ENCODE measurements at regions not wholly inside any gene's neighbourhood (a gene's known extent, or its start where the extent isn't known, plus 50 kb on each side); places are given as distances from the start of the nearest gene placed in this dataset.

GRCh38 chr10:34869135-34869836, 54.2 kb upstream of the PARD3 start:
- Histone ChIP-seq H3K9me3 (no peaks in the 10 kb centered on the region), H3K4me3 (no peak overlapping the region), H3K27me3 (peaks cover 0 to 8% (median 0%) of the 10 kb centered on the region in 9 donors), H3K36me3 (no peaks in the 10 kb centered on the region), H3K4me1 (peaks cover 0 to 6% (median 0%) of the 10 kb centered on the region in 12 donors), H3K27ac (no peak overlapping the region)
- no peak for DNase-seq
- TF ChIP-seq POLR2A (IDR thresholded peaks at IDR 0.05), result no peak
- TF ChIP-seq, protein P1, sequence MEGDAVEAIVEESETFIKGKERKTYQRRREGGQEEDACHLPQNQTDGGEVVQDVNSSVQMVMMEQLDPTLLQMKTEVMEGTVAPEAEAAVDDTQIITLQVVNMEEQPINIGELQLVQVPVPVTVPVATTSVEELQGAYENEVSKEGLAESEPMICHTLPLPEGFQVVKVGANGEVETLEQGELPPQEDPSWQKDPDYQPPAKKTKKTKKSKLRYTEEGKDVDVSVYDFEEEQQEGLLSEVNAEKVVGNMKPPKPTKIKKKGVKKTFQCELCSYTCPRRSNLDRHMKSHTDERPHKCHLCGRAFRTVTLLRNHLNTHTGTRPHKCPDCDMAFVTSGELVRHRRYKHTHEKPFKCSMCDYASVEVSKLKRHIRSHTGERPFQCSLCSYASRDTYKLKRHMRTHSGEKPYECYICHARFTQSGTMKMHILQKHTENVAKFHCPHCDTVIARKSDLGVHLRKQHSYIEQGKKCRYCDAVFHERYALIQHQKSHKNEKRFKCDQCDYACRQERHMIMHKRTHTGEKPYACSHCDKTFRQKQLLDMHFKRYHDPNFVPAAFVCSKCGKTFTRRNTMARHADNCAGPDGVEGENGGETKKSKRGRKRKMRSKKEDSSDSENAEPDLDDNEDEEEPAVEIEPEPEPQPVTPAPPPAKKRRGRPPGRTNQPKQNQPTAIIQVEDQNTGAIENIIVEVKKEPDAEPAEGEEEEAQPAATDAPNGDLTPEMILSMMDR (IDR thresholded peaks at IDR 0.05), result no peak
- ATAC-seq, result no peak
- WGBS, 4 donors, result 75 to 83% (median 76%) methylated on average over 11 of the region's 11 CpGs
- intact Hi-C loops (cut with DNase I), result no loop called here

GRCh38 chr10:34868589-34868988, 53.5 kb upstream of the PARD3 start:
- WGBS, 4 donors, result 91 to 96% (median 92%) methylated on average over 6 of the region's 6 CpGs
- H3K4me3 ChIP-seq, result no peak overlapping the region
- H3K4me1 ChIP-seq, result peaks cover 0 to 9% (median 0%) of the 10 kb centered on the region in 12 donors
- TF ChIP-seq, protein P1 (IDR thresholded peaks at IDR 0.05), result no peak
- TF ChIP-seq POLR2A (IDR thresholded peaks at IDR 0.05), result no peak
- H3K27me3 ChIP-seq, result peaks cover 0 to 8% (median 0%) of the 10 kb centered on the region in 9 donors
- ATAC-seq (no peak), DNase-seq (no peak)
- intact Hi-C loops (cut with DNase I), result no loop called here
- H3K36me3 ChIP-seq, result no peaks in the 10 kb centered on the region
- no peaks in the 10 kb centered on the region for H3K9me3 ChIP-seq
- H3K27ac ChIP-seq, result no peak overlapping the region

DNA sequence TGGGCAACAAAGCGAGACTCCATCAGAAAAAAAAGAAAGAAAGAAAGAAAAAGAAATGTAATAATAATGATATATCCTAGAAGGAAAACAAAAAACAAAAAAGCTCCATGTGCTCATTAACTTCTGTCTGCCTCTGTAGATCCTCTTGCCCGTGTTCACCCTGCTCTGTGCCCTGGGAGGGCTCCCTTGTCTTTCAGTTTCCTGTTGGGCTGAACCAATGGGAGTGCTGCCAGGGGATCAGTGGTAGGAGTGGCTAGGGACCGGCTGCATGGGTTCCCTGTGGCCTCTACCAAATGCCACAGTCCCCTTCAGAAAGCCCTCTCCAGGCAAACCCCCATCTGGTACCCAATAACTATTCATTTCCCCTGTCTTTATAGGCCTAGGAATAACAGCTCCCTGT, 51.8 kb upstream of the PARD3 start:
- Histone ChIP-seq H3K9me3 (no peaks in the 10 kb centered on the region), H3K27me3 (peaks cover 0 to 8% (median 0%) of the 10 kb centered on the region in 9 donors), H3K27ac (no peak overlapping the region), H3K4me3 (no peak overlapping the region), H3K36me3 (no peaks in the 10 kb centered on the region), H3K4me1 (peaks cover 0 to 9% (median 0%) of the 10 kb centered on the region in 12 donors)
- TF ChIP-seq POLR2A (IDR thresholded peaks at IDR 0.05), result no peak
- TF ChIP-seq, protein P1 (IDR thresholded peaks at IDR 0.05), result no peak
- 58 to 62% (median 61%) methylated on average over 3 of the region's 3 CpGs for WGBS, 4 donors
- DNase-seq (no peak), ATAC-seq (no peak)
- intact Hi-C loops (cut with DNase I), result no loop called here
